Effector CD4-positive, alpha-beta T cell (primary cell): ENCODE measurements at regions not wholly inside any gene's neighbourhood (a gene's known extent, or its start where the extent isn't known, plus 50 kb on each side); places are given as distances from the start of the nearest gene placed in this dataset.
"Not testable (repeated sequence)": the region's sequence is repeated elsewhere in the genome, so short reads cannot be mapped to it uniquely, and the experiment has no call there.

Experiments used
- DNase-seq: peaks from one replicate; pipeline ENCODE4 v3.0.0-alpha.2; 2020

GRCh38 chr1:96865731-96866685 is 144.4 kb downstream of the PTBP2 start:
- no peak for DNase-seq

- DNase-seq: no peak
Observed at GRCh38 chr1:96872757-96873156, 151.2 kb downstream of the PTBP2 start.

GRCh38 chr1:96878640-96879039 is 157.1 kb downstream of the PTBP2 start:
- DNase-seq: no peak

GRCh38 chr1:96880626-96881025 is 159.0 kb downstream of the PTBP2 start:
- DNase-seq: no peak

GRCh38 chr1:96882096-96882495 is 160.5 kb downstream of the PTBP2 start:
- DNase-seq: no peak

GRCh38 chr1:96886474-96886873 is 164.9 kb downstream of the PTBP2 start:
- DNase-seq: no peak

- DNase-seq: no peak
Observed at GRCh38 chr1:96887501-96887900, 165.9 kb downstream of the PTBP2 start.

- DNase-seq: no peak
Observed at GRCh38 chr1:96901783-96902363, 180.3 kb downstream of the PTBP2 start.

GRCh38 chr1:96912248-96912647 is 190.7 kb downstream of the PTBP2 start:
- no peak for DNase-seq

- DNase-seq: not testable (repeated sequence)
Observed at GRCh38 chr1:96915701-96916100, 194.1 kb downstream of the PTBP2 start.

- no peak for DNase-seq
Observed at GRCh38 chr1:96918406-96918805, 196.8 kb downstream of the PTBP2 start.

- DNase-seq: no peak
Observed at GRCh38 chr1:96922181-96922580, 200.6 kb downstream of the PTBP2 start.

GRCh38 chr1:96923753-96924152 is 202.2 kb downstream of the PTBP2 start:
- no peak for DNase-seq

- DNase-seq: no peak
Observed at GRCh38 chr1:96926176-96926575, 204.6 kb downstream of the PTBP2 start.

GRCh38 chr1:96927125-96927524 is 205.5 kb downstream of the PTBP2 start:
- DNase-seq: no peak

GRCh38 chr1:96931136-96931535 is 209.6 kb downstream of the PTBP2 start:
- DNase-seq: no peak

- DNase-seq: no peak
Observed at GRCh38 chr1:96934282-96934681, 212.7 kb downstream of the PTBP2 start.

- no peak for DNase-seq
Observed at GRCh38 chr1:96944432-96945092, 223.0 kb downstream of the PTBP2 start.

GRCh38 chr1:96945509-96946084 is 224.0 kb downstream of the PTBP2 start:
- DNase-seq: no peak

GRCh38 chr1:96955307-96956012 is 233.9 kb downstream of the PTBP2 start:
- no peak for DNase-seq

- DNase-seq: no peak
Observed at GRCh38 chr1:96962216-96962615, 240.6 kb downstream of the PTBP2 start.

GRCh38 chr1:96962751-96963211 is 241.2 kb downstream of the PTBP2 start:
- DNase-seq: no peak

- DNase-seq: no peak
Observed at GRCh38 chr1:96964761-96965160, 243.2 kb downstream of the PTBP2 start.
